ENCODE measurements at regions not wholly inside any gene's neighbourhood (a gene's known extent, or its start where the extent isn't known, plus 50 kb on each side); places are given as distances from the start of the nearest gene placed in this dataset.

DNA sequence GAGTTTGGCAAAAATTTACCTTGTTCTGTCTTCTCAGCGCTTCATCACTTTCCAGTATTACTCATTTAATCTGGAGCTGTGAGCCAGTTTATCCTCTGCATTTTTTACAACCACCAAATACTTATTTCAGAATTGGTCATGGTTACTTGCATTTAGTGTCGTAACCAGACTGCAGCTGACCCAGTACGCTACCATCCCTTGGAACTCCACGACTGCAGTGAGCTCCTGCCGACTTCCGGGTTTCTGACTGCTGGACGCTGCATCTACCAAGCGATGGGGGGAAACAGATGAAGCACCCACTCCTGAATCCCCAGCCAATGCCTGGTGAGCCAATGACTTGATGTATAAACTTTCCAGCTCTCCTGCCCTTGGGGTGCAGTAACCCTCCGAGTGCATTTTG, 174.4 kb upstream of the PRLR start:
- TF ChIP-seq, protein P1, sequence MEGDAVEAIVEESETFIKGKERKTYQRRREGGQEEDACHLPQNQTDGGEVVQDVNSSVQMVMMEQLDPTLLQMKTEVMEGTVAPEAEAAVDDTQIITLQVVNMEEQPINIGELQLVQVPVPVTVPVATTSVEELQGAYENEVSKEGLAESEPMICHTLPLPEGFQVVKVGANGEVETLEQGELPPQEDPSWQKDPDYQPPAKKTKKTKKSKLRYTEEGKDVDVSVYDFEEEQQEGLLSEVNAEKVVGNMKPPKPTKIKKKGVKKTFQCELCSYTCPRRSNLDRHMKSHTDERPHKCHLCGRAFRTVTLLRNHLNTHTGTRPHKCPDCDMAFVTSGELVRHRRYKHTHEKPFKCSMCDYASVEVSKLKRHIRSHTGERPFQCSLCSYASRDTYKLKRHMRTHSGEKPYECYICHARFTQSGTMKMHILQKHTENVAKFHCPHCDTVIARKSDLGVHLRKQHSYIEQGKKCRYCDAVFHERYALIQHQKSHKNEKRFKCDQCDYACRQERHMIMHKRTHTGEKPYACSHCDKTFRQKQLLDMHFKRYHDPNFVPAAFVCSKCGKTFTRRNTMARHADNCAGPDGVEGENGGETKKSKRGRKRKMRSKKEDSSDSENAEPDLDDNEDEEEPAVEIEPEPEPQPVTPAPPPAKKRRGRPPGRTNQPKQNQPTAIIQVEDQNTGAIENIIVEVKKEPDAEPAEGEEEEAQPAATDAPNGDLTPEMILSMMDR (conservative IDR thresholded peaks at IDR 0.05 in 1 of 2, IDR thresholded peaks at IDR 0.05 in 1 of 2; ENCODE audit: extremely low read depth in 1 of 2, insufficient read depth in 1 of 2, low read depth in 1 of 2, low read length in 2 of 2): no peak
- no peak for TF ChIP-seq EZH2 (IDR thresholded peaks at IDR 0.05; ENCODE audit: borderline replicate concordance, low read length)

Data from mammary epithelial cell (primary cell).